GM23248 (cell line): ENCODE measurements at regions not wholly inside any gene's neighbourhood (a gene's known extent, or its start where the extent isn't known, plus 50 kb on each side); places are given as distances from the start of the nearest gene placed in this dataset.

Experiments
- DNase-seq: peaks from one replicate; pipeline ENCODE4 v3.0.0-alpha.2; 2015
- H2AFZ ChIP-seq: fragments of 200-600 bp; sonication (generic); 2 replicates; pipeline ENCODE4 v1.6.1; 2016; ENCODE audit warnings: antibody characterized with exemption
- H3F3A ChIP-seq: fragments of 200-600 bp; sonication (generic); 2 replicates; pipeline ENCODE4 v1.6.1; 2016; ENCODE audit warnings: mild to moderate bottlenecking, antibody characterized with exemption, mixed run types; ENCODE audit not compliant: insufficient read depth
- H3K27ac ChIP-seq: fragments of 200-600 bp; sonication (generic); 2 replicates; pipeline ENCODE4 v1.5.1; 2016; ENCODE audit warnings: mild to moderate bottlenecking
- H3K27me3 ChIP-seq: fragments of 200-600 bp; sonication (generic); replicated peaks from 2 replicates; pipeline ENCODE4 v1.6.1; 2016; ENCODE audit warnings: mild to moderate bottlenecking; ENCODE audit not compliant: insufficient read depth
- H3K36me3 ChIP-seq: fragments of 200-600 bp; sonication (generic); 2 replicates; pipeline ENCODE4 v1.6.1; 2016; ENCODE audit warnings: low read depth, mild to moderate bottlenecking
- H3K4me1 ChIP-seq: fragments of 200-600 bp; sonication (generic); 2 replicates; pipeline ENCODE4 v1.6.1; 2016; ENCODE audit warnings: mild to moderate bottlenecking; ENCODE audit not compliant: insufficient read depth
- H3K4me2 ChIP-seq: fragments of 200-600 bp; sonication (generic); one replicate; pipeline ENCODE4 v1.6.1; 2016; ENCODE audit warnings: mild to moderate bottlenecking; ENCODE audit not compliant: unreplicated experiment
- H3K4me3 ChIP-seq: fragments of 200-600 bp; sonication (generic); 2 replicates; pipeline ENCODE4 v1.5.1; 2016; ENCODE audit warnings: mild to moderate bottlenecking
- H3K79me2 ChIP-seq: fragments of 200-600 bp; sonication (generic); 2 replicates; pipeline ENCODE4 v1.6.1; 2016; ENCODE audit warnings: mild to moderate bottlenecking; ENCODE audit not compliant: insufficient read depth
- H3K9ac ChIP-seq: fragments of 200-600 bp; sonication (generic); 2 replicates; pipeline ENCODE4 v1.6.1; 2016; ENCODE audit warnings: mild to moderate bottlenecking
- H3K9me2 ChIP-seq: fragments of 200-600 bp; sonication (generic); 2 replicates; pipeline ENCODE4 v1.6.1; 2016; ENCODE audit warnings: mixed run types, mild to moderate bottlenecking, moderate library complexity; ENCODE audit not compliant: insufficient read depth
- H3K9me3 ChIP-seq: fragments of 200-600 bp; sonication (generic); one replicate; pipeline ENCODE4 v1.6.1; 2017; ENCODE audit warnings: low read depth
- H4K20me1 ChIP-seq: fragments of 200-600 bp; sonication (generic); 2 replicates; pipeline ENCODE4 v1.6.0; 2016; ENCODE audit not compliant: insufficient read depth
- EZH2 ChIP-seq: fragments of 200-600 bp; sonication (generic); IDR thresholded peaks from 2 replicates; pipeline ENCODE4 v1.6.1; 2018; ENCODE audit warnings: antibody characterized with exemption, mild to moderate bottlenecking; ENCODE audit not compliant: insufficient read depth, poor library complexity, severe bottlenecking
- EZH2phosphoT487 ChIP-seq: fragments of 200-600 bp; sonication (generic); IDR thresholded peaks from 2 replicates; pipeline ENCODE4 v1.6.1; 2018; ENCODE audit warnings: antibody characterized with exemption, moderate library complexity, mild to moderate bottlenecking, low read depth; ENCODE audit not compliant: insufficient read depth
- WGBS, 2 experiments: methylation state at CpG; one replicate each; pipeline ENCODE4 v1.1.6; 2015 to 2017; ENCODE audit warnings: low lambda C conversion rate in 2 of 2, low coverage in 1 of 2; ENCODE audit errors: missing lambda C conversion rate in 2 of 2; 5-methylcytosine and 5-hydroxymethylcytosine counted together
- in situ Hi-C: fragments of 300-500 bp; cut with MboI; formaldehyde crosslinking; loops from 2 replicates; pipeline ENCODE4 v1.15.0; 2020

- peaks cover 7% of the 10 kb centered on the region; the same call in 1 of the 2 replicates for H3F3A ChIP-seq
- H3K9me2 ChIP-seq, result no peaks in the 10 kb centered on the region; the same call in 1 of the 2 replicates
- H3K27ac ChIP-seq, result no peak overlapping the region
- peaks cover 30% of the 10 kb centered on the region for H3K4me1 ChIP-seq
- 94 to 97% methylated on average over 2 of the region's 2 CpGs for WGBS, 2 experiments
- H3K79me2 ChIP-seq, result no peaks in the 10 kb centered on the region
- 0 out of 2 replicates have a peak overlapping the region, but pooled peaks have one; percentile 11 for H2AFZ ChIP-seq
- TF ChIP-seq EZH2phosphoT487 (no peak), EZH2 (no peak)
- DNase-seq, result no peak
- H3K9ac ChIP-seq, result no peak overlapping the region
- H3K9me3 ChIP-seq, result no peaks in the 10 kb centered on the region
- H3K4me2 ChIP-seq, result no peak overlapping the region
- H3K27me3 ChIP-seq, result no peaks in the 10 kb centered on the region
- H4K20me1 ChIP-seq, result no peaks in the 10 kb centered on the region
- in situ Hi-C loops, result no loop called here
- no peaks in the 10 kb centered on the region for H3K36me3 ChIP-seq
- no peak overlapping the region for H3K4me3 ChIP-seq
Observed at GRCh38 chr3:105950881-105951600, 82.2 kb upstream of the CBLB start.

- Histone ChIP-seq H3K4me3 (no peak overlapping the region), H3K4me2 (no peak overlapping the region), H3K36me3 (no peaks in the 10 kb centered on the region), H3K79me2 (no peaks in the 10 kb centered on the region), H3K4me1 (peaks cover 34% of the 10 kb centered on the region), H3K9me2 (no peaks in the 10 kb centered on the region; the same call in 1 of the 2 replicates), H3K27ac (no peak overlapping the region), H3K9me3 (no peaks in the 10 kb centered on the region), H4K20me1 (no peaks in the 10 kb centered on the region), H2AFZ (no peak overlapping the region), H3K9ac (no peak overlapping the region), H3F3A (peaks cover 17% of the 10 kb centered on the region), H3K27me3 (no peaks in the 10 kb centered on the region)
- WGBS, 2 experiments, result 57 to 64% methylated on average over 1 of the region's 1 CpG
- in situ Hi-C loops, result no loop called here
- no peak for TF ChIP-seq EZH2phosphoT487
- no peak for TF ChIP-seq EZH2
- no peak for DNase-seq
Observed at GRCh38 chr3:105953831-105954230, 85.0 kb upstream of the CBLB start.

GRCh38 chr3:105956306-105956705, 87.5 kb upstream of the CBLB start:
- no peak for TF ChIP-seq EZH2
- TF ChIP-seq EZH2phosphoT487, result no peak

GRCh38 chr3:105957722-105958121, 88.9 kb upstream of the CBLB start:
- Histone ChIP-seq H3K9me3 (no peaks in the 10 kb centered on the region), H3K4me2 (peak overlapping the region; percentile 53), H3K9me2 (no peaks in the 10 kb centered on the region; the same call in 1 of the 2 replicates), H2AFZ (peak overlapping the region; percentile 86), H4K20me1 (no peaks in the 10 kb centered on the region), H3K27me3 (no peaks in the 10 kb centered on the region), H3K79me2 (no peaks in the 10 kb centered on the region), H3K27ac (peak overlapping the region; percentile 93), H3K4me1 (peaks cover 34% of the 10 kb centered on the region), H3K36me3 (no peaks in the 10 kb centered on the region), H3F3A (peaks cover 18% of the 10 kb centered on the region), H3K4me3 (peak overlapping the region; percentile 35; the same call in 1 of the 2 replicates), H3K9ac (peak overlapping the region; percentile 39)
- in situ Hi-C loops, result no loop called here
- WGBS, 2 experiments, result 11 to 13% methylated on average over 5 of the region's 5 CpGs
- TF ChIP-seq EZH2phosphoT487, result no peak
- TF ChIP-seq EZH2, result no peak
- DNase-seq, result peak; percentile 93

More at GRCh38 chr3:105956306-105956705, 87.5 kb upstream of the CBLB start:
- peak overlapping the region; percentile 31 for H3K4me2 ChIP-seq
- no peaks in the 10 kb centered on the region; the same call in 1 of the 2 replicates for H3K9me2 ChIP-seq
- H3K27ac ChIP-seq, result no peak overlapping the region
- H3K4me1 ChIP-seq, result peaks cover 34% of the 10 kb centered on the region
- in situ Hi-C loops, result no loop called here
- no peaks in the 10 kb centered on the region for H3K36me3 ChIP-seq
- H3F3A ChIP-seq, result peaks cover 18% of the 10 kb centered on the region
- H3K9ac ChIP-seq, result no peak overlapping the region
- no peaks in the 10 kb centered on the region for H3K79me2 ChIP-seq
- peak; percentile 41 for DNase-seq
- H3K4me3 ChIP-seq, result no peak overlapping the region
- 88 to 100% methylated on average over 1 of the region's 1 CpG for WGBS, 2 experiments
- H2AFZ ChIP-seq, result no peak overlapping the region
- H3K9me3 ChIP-seq, result no peaks in the 10 kb centered on the region
- no peaks in the 10 kb centered on the region for H4K20me1 ChIP-seq
- H3K27me3 ChIP-seq, result no peaks in the 10 kb centered on the region
